Heart right ventricle (tissue), 16 donors: ENCODE measurements at regions not wholly inside any gene's neighbourhood (a gene's known extent, or its start where the extent isn't known, plus 50 kb on each side); places are given as distances from the start of the nearest gene placed in this dataset.

Experiments
- ATAC-seq, 8 donors: fragments of 200-7000 bp; cut with Tn5 transposase; one replicate each; pipeline ENCODE4 v1.9.1; 2020; ENCODE audit warnings: mild to moderate bottlenecking in 8 of 8, moderate library complexity in 8 of 8, moderate number of reproducible peaks in 1 of 8
- DNase-seq, 2 donors: peaks; one replicate each; pipeline ENCODE4 v3.0.0-alpha.2; 2020
- H3K27ac ChIP-seq, 10 donors: fragments of 200-600 bp; sonication (generic) in 2 of 10; one replicate each; pipeline versions ENCODE4 v1.5.0 to v1.8.0; 2020 to 2022; ENCODE audit warnings: mild to moderate bottlenecking in 3 of 10
- H3K27me3 ChIP-seq, 7 donors: fragments of 200-600 bp; one replicate each; pipeline ENCODE4 v1.8.0; 2021 to 2022; ENCODE audit warnings: mild to moderate bottlenecking in 2 of 7
- H3K36me3 ChIP-seq, 9 donors: fragments of 200-600 bp; sonication (generic) in 1 of 9; one replicate each; pipeline versions ENCODE4 v1.5.0 to v1.8.0; 2020 to 2022; ENCODE audit warnings: mild to moderate bottlenecking in 2 of 9
- H3K4me1 ChIP-seq, 9 donors: fragments of 200-600 bp; sonication (generic) in 1 of 9; one replicate each; pipeline versions ENCODE4 v1.5.0 to v1.8.0; 2020 to 2022; ENCODE audit warnings: mild to moderate bottlenecking in 4 of 9
- H3K4me3 ChIP-seq, 10 donors: fragments of 200-600 bp; sonication (generic) in 2 of 10; one replicate each; pipeline versions ENCODE4 v1.5.0 to v1.8.0; 2020 to 2022; ENCODE audit warnings: mild to moderate bottlenecking in 7 of 10, moderate library complexity in 2 of 10
- H3K9me3 ChIP-seq, 11 donors: fragments of 200-600 bp in 10 of 11; sonication (generic) in 2 of 11; one replicate each; pipeline versions ENCODE4 v1.5.0 to v1.8.0; 2013 to 2022; ENCODE audit warnings: mild to moderate bottlenecking in 2 of 11, control low read depth in 1 of 11, moderate library complexity in 1 of 11
- WGBS, 2 donors: extraction: QIAGEN DNeasy Blood & Tissue Kit; methylation state at CpG; one replicate each; pipeline ENCODE4 v1.1.7; 2013; ENCODE audit warnings: inconsistent platforms in 1 of 2; 5-methylcytosine and 5-hydroxymethylcytosine counted together
- intact Hi-C, 10 donors: fragments of 100-400 bp; cut with DNase I; formaldehyde crosslinking; loops; one replicate each; pipeline versions ENCODE4 v1.11.1 to v1.14.2; 2022
- TF ChIP-seq, protein P1 (sequence below), 9 donors: fragments of 200-600 bp; sonication (generic) in 2 of 9; IDR thresholded peaks; one replicate each; pipeline versions ENCODE4 v1.5.0 to v1.8.0; 2021 to 2022; ENCODE audit warnings: antibody characterized with exemption in 9 of 9, mild to moderate bottlenecking in 5 of 9, moderate library complexity in 1 of 9
- donor health status: Arrhythmogenic right ventricular cardiomyopathy.
- donor health status: ischemic (EF 13 %, LVEDD 7.1; RV severe dilation, severe dysfunction).
- donor health status: healthy with polysubstance abuse.
- donor health status: DM: no; HTN: yes; CAD: no.
- donor health status: DM: no; HTN: no; CAD: no.
- donor health status: ischemic (EF 25% LVEDD 6.9; RV normal size, moderate dysfunction).
- donor health status: ischemic (EF 25% LVEDD 5.7; RV mildly dilated, moderate dysfunction).
- donor health status: healthy.
- donor health status: DM: yes; HTN: yes; CAD: no.
- donor health status: Ischemic cardiomyopathy.
- donor health status: ischemic (EF 35%, LVEDD 5.7; RV mildly dilated, moderate dysfunction).
- donor health status: nonischemic (EF 11% LVEDD 7.7; RV severe dilation, severe dysfunction).
- donor health status: DM: yes; HTN: yes; CAD: no.
- donor health status: PGD.
- donor health status: ischemic (EF 29% LVEDD 5.4; RV normal size, mild dysfunction).
- donor health status: nonischemic (EF 23%, LVEDD 6.1; RV moderate dilation, normal function).

DNA sequence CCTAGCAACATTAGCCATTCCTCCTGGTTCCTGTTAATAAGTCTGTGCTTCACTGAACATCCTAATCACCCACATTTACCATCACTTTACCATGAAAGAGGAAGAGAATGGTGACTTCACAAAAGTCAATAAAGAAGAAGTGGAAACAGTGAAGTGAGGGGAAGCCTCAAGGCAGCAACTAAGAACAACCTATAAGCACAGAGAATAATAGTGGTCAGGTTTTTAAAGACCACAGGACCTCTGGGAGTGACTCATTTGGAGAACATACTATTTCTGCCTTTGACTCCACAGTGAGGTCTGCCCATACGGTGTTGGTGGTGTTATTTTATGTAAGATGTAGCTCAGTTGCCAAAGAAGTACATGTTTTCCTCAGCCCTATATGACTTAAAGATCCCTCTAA lies 86.0 kb upstream of the TET2 start:
- Histone ChIP-seq H3K27me3 (no peaks in the 10 kb centered on the region), H3K27ac (peak overlapping the region in 3 of 10 donors; percentile 31 to 88 (median 33)), H3K4me1 (peaks cover 0 to 49% (median 7%) of the 10 kb centered on the region in 9 donors), H3K4me3 (no peak overlapping the region), H3K36me3 (no peaks in the 10 kb centered on the region), H3K9me3 (no peaks in the 10 kb centered on the region)
- TF ChIP-seq, protein P1, sequence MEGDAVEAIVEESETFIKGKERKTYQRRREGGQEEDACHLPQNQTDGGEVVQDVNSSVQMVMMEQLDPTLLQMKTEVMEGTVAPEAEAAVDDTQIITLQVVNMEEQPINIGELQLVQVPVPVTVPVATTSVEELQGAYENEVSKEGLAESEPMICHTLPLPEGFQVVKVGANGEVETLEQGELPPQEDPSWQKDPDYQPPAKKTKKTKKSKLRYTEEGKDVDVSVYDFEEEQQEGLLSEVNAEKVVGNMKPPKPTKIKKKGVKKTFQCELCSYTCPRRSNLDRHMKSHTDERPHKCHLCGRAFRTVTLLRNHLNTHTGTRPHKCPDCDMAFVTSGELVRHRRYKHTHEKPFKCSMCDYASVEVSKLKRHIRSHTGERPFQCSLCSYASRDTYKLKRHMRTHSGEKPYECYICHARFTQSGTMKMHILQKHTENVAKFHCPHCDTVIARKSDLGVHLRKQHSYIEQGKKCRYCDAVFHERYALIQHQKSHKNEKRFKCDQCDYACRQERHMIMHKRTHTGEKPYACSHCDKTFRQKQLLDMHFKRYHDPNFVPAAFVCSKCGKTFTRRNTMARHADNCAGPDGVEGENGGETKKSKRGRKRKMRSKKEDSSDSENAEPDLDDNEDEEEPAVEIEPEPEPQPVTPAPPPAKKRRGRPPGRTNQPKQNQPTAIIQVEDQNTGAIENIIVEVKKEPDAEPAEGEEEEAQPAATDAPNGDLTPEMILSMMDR (IDR thresholded peaks at IDR 0.05): no peak
- 60 to 63% methylated on average over 1 of the region's 1 CpG for WGBS, 2 donors
- ATAC-seq (peak in 6 of 8 donors; percentile 49 to 63 (median 55)), DNase-seq (no peak)
- intact Hi-C loops: no loop called here

DNA sequence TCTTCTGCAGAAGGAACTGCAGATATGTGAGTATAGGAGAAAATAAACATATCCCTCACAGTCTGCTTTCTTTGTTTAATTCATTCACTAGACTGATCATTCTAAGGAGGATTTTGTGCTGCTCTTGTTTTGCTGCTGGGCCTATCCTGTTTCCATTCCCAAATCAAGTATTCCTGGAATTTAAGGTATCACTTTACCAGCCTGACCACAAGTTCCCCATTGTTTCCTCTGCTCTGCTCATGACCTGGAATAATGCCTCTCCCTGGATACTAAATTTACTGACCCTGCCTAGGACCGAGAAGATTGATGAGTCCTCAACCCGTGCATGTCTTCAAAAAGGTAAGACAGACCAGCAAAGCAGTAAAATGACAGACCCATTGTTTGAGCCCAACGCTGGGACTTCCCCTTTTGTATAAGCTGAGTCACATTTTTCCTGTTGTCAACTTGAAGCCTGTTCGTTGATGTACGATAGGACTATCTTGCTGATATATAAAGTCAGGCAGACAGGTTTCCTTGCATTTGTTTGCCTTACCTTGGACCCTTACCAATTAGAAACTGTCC lies 85.5 kb upstream of the TET2 start:
- Histone ChIP-seq H3K27ac (peak overlapping the region in 4 of 10 donors; percentile 31 to 88 (median 38)), H3K27me3 (no peaks in the 10 kb centered on the region), H3K4me1 (peaks cover 0 to 49% (median 7%) of the 10 kb centered on the region in 9 donors), H3K4me3 (no peak overlapping the region), H3K36me3 (no peaks in the 10 kb centered on the region), H3K9me3 (no peaks in the 10 kb centered on the region)
- WGBS, 2 donors: 17% methylated on average over 5 of the region's 5 CpGs
- DNase-seq: peak in 1 of 2 donors; percentile 10
- intact Hi-C loops: no loop called here
- TF ChIP-seq, protein P1 (IDR thresholded peaks at IDR 0.05): no peak
- peak in 6 of 8 donors; percentile 43 to 78 (median 61) for ATAC-seq

DNA sequence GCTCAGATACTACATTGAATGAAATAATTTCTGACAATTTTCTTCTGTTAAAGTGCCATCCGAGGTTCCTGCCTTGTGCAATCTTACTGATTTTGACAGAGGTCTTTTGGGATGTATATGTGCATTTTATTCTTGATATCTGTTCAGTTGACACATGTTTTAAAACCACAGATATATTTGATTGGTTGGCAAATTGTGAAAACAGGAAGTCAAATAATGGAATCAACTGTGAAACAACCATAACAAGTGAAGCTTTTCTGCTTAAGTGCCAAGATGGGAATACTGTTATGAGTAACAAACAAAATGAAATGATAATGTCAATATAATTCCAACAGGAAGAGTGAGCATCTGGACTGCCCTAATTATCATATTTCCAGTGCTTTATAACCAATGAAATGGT lies 84.9 kb upstream of the TET2 start:
- H3K4me3 ChIP-seq: no peak overlapping the region
- TF ChIP-seq, protein P1 (IDR thresholded peaks at IDR 0.05): no peak
- no peaks in the 10 kb centered on the region for H3K9me3 ChIP-seq
- no peaks in the 10 kb centered on the region for H3K36me3 ChIP-seq
- ATAC-seq (no peak), DNase-seq (no peak)
- intact Hi-C loops: no loop called here
- peaks cover 0 to 49% (median 7%) of the 10 kb centered on the region in 9 donors for H3K4me1 ChIP-seq
- WGBS, 2 donors: 28 to 43% methylated on average over 1 of the region's 1 CpG
- H3K27ac ChIP-seq: peak overlapping the region in 2 of 10 donors; percentile 43 to 88
- H3K27me3 ChIP-seq: no peaks in the 10 kb centered on the region

DNA sequence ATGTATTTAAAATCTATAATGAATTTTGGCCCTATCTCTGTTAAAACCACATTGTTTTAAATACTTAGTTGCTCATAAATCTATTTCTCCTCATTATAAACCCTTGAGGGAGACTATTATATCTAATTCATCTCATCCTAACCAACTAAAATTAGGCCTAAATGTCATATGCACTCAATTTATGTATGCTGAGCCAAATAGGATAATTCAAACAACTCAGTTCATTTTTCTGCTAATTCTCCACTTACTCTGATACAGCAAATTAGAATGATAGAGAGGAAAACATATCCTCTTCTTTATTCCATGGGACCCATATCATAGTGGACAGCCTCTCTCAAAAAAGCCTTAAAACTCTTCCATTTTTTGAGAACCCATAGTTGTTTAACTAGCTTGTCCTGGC lies 80.3 kb upstream of the TET2 start:
- H3K4me3 ChIP-seq: no peak overlapping the region
- TF ChIP-seq, protein P1 (IDR thresholded peaks at IDR 0.05): no peak
- DNase-seq (no peak), ATAC-seq (no peak)
- H3K36me3 ChIP-seq: no peaks in the 10 kb centered on the region
- peaks cover 0 to 16% (median 3%) of the 10 kb centered on the region in 9 donors for H3K4me1 ChIP-seq
- H3K9me3 ChIP-seq: no peaks in the 10 kb centered on the region
- H3K27ac ChIP-seq: no peak overlapping the region
- no peaks in the 10 kb centered on the region for H3K27me3 ChIP-seq
- intact Hi-C loops: no loop called here
